Endodermal cell (in vitro differentiated cells): ENCODE measurements at regions not wholly inside any gene's neighbourhood (a gene's known extent, or its start where the extent isn't known, plus 50 kb on each side); places are given as distances from the start of the nearest gene placed in this dataset.

Experiments used
- DNase-seq: peaks from one replicate; pipeline ENCODE4 v3.0.0-alpha.2; 2017
- H3K27ac ChIP-seq: 2 replicates; pipeline ENCODE4 v1.5.1; 2013; ENCODE audit warnings: mild to moderate bottlenecking, low read depth, low read length, moderate library complexity
- H3K27me3 ChIP-seq: 2 replicates; pipeline ENCODE4 v1.6.1; 2013; ENCODE audit warnings: mild to moderate bottlenecking, low read length, moderate library complexity; ENCODE audit not compliant: insufficient read depth, control insufficient read depth, poor library complexity, severe bottlenecking
- H3K36me3 ChIP-seq: 2 replicates; pipeline ENCODE4 v1.7.0; 2013; ENCODE audit warnings: mild to moderate bottlenecking, low read length, moderate library complexity; ENCODE audit not compliant: control insufficient read depth, insufficient read depth
- H3K4me1 ChIP-seq: one replicate; pipeline ENCODE4 v1.7.0; 2013; ENCODE audit warnings: low read length; ENCODE audit not compliant: control insufficient read depth, insufficient read depth
- H3K4me3 ChIP-seq: 2 replicates; pipeline ENCODE4 v1.5.1; 2013; ENCODE audit warnings: mild to moderate bottlenecking, low read length, moderate library complexity
- H3K9ac ChIP-seq: 2 replicates; pipeline ENCODE4 v1.6.1; 2013; ENCODE audit warnings: mild to moderate bottlenecking, low read length, moderate library complexity; ENCODE audit not compliant: poor library complexity, severe bottlenecking; ENCODE audit errors: extremely low read depth
- H3K9me3 ChIP-seq: 2 replicates; pipeline ENCODE4 v1.6.1; 2013; ENCODE audit warnings: mild to moderate bottlenecking, low read length, moderate library complexity; ENCODE audit not compliant: control insufficient read depth
- H3K27ac Mint-ChIP-seq: 2 replicates; pipeline ENCODE4 v1.8.0; 2020; ENCODE audit warnings: mixed read lengths
- H3K27me3 Mint-ChIP-seq: 2 replicates; pipeline ENCODE4 v1.8.0; 2021; ENCODE audit warnings: mild to moderate bottlenecking, mixed read lengths; ENCODE audit not compliant: insufficient read depth
- H3K36me3 Mint-ChIP-seq: 2 replicates; pipeline ENCODE4 v1.8.0; 2020; ENCODE audit warnings: low read depth, mixed read lengths
- H3K4me1 Mint-ChIP-seq: 2 replicates; pipeline ENCODE4 v1.8.0; 2020; ENCODE audit warnings: mixed read lengths
- H3K4me3 Mint-ChIP-seq: 2 replicates; pipeline ENCODE4 v1.8.0; 2020; ENCODE audit warnings: mild to moderate bottlenecking, moderate library complexity, mixed read lengths
- H3K9me3 Mint-ChIP-seq: 2 replicates; pipeline ENCODE4 v1.8.0; 2020; ENCODE audit warnings: mild to moderate bottlenecking, mixed read lengths
- CTCF ChIP-seq: fragments of 200-600 bp; sonication (generic); conservative IDR thresholded peaks from 2 replicates; pipeline ENCODE4 v1.5.0; 2021; ENCODE audit warnings: antibody characterized with exemption, mild to moderate bottlenecking
- WGBS, 2 experiments: methylation state at CpG; one replicate each; pipeline versions ENCODE4 v1.1.5 to v1.1.7; 2013; ENCODE audit warnings: missing lambda C conversion rate in 2 of 2, mixed read lengths in 1 of 2; ENCODE audit not compliant: insufficient coverage in 1 of 2, insufficient read length in 1 of 2; 5-methylcytosine and 5-hydroxymethylcytosine counted together

GRCh38 chr12:79527473-79527872 is 163.3 kb downstream of the PAWR start:
- H3K27ac ChIP-seq, result no peak overlapping the region
- no peaks in the 10 kb centered on the region for H3K36me3 ChIP-seq
- H3K4me3 ChIP-seq, result no peak overlapping the region
- no peaks in the 10 kb centered on the region for H3K9me3 ChIP-seq
- Mint-ChIP-seq H3K27me3 (peaks cover 41% of the 10 kb centered on the region), H3K9me3 (peaks cover 6% of the 10 kb centered on the region), H3K36me3 (no peaks in the 10 kb centered on the region), H3K4me3 (no peak overlapping the region), H3K27ac (no peak overlapping the region), H3K4me1 (peaks cover 13% of the 10 kb centered on the region)
- H3K4me1 ChIP-seq, result no peaks in the 10 kb centered on the region
- 94 to 100% methylated on average over 1 of the region's 1 CpG for WGBS, 2 experiments
- no peak for DNase-seq
- TF ChIP-seq CTCF, result no peak
- H3K27me3 ChIP-seq, result peaks cover 6% of the 10 kb centered on the region
- H3K9ac ChIP-seq, result no peak overlapping the region

DNA sequence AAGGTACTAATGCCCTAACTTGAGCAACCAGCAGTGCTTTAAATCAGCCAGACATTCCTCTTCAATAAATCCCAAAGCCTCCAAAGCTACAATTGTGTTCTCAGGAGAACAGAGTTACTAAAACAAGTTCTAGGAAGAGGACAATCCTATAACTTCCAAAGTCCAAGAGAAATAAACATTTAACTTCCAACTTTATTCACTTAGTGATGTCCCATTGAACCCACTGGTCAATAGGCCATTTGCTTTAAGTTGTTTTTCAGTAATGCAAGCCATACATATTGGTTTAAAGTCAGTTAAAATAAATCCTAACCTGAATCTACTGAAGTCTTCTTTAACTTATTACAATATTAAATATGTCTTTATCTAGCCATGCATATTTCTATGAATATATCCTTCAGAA is 165.4 kb downstream of the PAWR start:
- H3K27ac Mint-ChIP-seq, result no peak overlapping the region
- no peak overlapping the region for H3K27ac ChIP-seq
- no peak for TF ChIP-seq CTCF
- peaks cover 6% of the 10 kb centered on the region for H3K9me3 Mint-ChIP-seq
- H3K4me3 Mint-ChIP-seq, result no peak overlapping the region
- H3K27me3 ChIP-seq, result peaks cover 8% of the 10 kb centered on the region
- no peaks in the 10 kb centered on the region for H3K36me3 ChIP-seq
- peaks cover 56% of the 10 kb centered on the region for H3K27me3 Mint-ChIP-seq
- peaks cover 13% of the 10 kb centered on the region for H3K4me1 Mint-ChIP-seq
- H3K9ac ChIP-seq, result no peak overlapping the region
- H3K9me3 ChIP-seq, result no peaks in the 10 kb centered on the region
- no peak overlapping the region for H3K4me3 ChIP-seq
- DNase-seq, result no peak
- H3K4me1 ChIP-seq, result no peaks in the 10 kb centered on the region
- H3K36me3 Mint-ChIP-seq, result no peaks in the 10 kb centered on the region

DNA sequence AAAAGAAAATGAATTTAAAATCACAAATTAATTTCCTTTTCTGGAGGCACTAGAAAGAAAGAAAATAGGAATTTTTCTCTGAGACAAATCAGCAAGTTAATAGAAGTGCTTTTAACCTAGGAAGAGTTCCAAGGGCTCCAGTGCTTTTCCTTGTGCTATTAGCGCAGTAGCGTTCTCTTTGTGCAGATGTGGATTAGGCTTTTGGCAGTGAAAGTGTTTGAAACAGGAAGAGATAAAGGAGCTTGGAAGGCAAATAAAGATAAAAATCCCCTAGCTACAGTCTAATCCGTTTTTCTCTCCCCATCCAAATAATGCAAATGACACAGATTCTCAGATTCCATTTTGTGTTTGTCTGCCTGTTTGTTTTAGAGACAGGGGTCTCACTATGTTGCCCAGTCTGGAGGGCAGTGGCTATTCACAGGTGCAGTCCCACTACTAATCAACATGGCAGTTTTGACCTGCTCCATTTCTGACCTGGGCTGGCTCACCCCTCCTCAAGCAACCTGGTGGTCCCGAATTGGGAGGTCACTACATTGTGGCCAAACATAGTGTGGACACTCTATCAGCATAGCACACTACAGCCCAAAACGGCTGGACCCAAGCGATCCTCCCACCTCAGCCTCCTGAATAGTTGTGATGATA is 166.1 kb downstream of the PAWR start:
- Mint-ChIP-seq H3K36me3 (no peaks in the 10 kb centered on the region), H3K27me3 (peaks cover 56% of the 10 kb centered on the region), H3K4me3 (no peak overlapping the region), H3K9me3 (peaks cover 6% of the 10 kb centered on the region), H3K4me1 (peaks cover 11% of the 10 kb centered on the region), H3K27ac (no peak overlapping the region)
- peaks cover 8% of the 10 kb centered on the region for H3K27me3 ChIP-seq
- no peaks in the 10 kb centered on the region for H3K36me3 ChIP-seq
- TF ChIP-seq CTCF, result no peak
- no peaks in the 10 kb centered on the region for H3K9me3 ChIP-seq
- no peak overlapping the region for H3K9ac ChIP-seq
- no peak overlapping the region for H3K27ac ChIP-seq
- no peak overlapping the region for H3K4me3 ChIP-seq
- no peak for DNase-seq
- H3K4me1 ChIP-seq, result no peaks in the 10 kb centered on the region
- 91 to 100% methylated on average over 2 to 6 of the region's 6 CpGs for WGBS, 2 experiments
